Caco-2 (cell line): ENCODE measurements at regions not wholly inside any gene's neighbourhood (a gene's known extent, or its start where the extent isn't known, plus 50 kb on each side); places are given as distances from the start of the nearest gene placed in this dataset.

Experiments used
- BruUV-seq: library from RNA; stranded (reverse); fragments of 400-500 nt; replicated peaks from 2 replicates; lab custom pipeline; 2021; lab: Mats Ljungman, UMichigan
- CTCF ChIA-PET: fragments of 300-600 bp; sonication (Branson Sonifier 250); formaldehyde crosslinking; loops from one replicate; lab custom pipeline; 2022; ENCODE audit warnings: antibody characterized with exemption; lab: Charles Lee
- POLR2A ChIA-PET: fragments of 300-600 bp; sonication (Branson Sonifier 250); formaldehyde crosslinking; loops from one replicate; lab custom pipeline; 2022; ENCODE audit warnings: antibody characterized with exemption; lab: Charles Lee
- DNase-seq, 2 experiments: peaks; one replicate each; pipeline versions ENCODE4 v3.0.0 to v3.0.0-alpha.2; 2020 to 2022
- H3K27me3 ChIP-seq: replicated peaks from 2 replicates; pipeline ENCODE4 v1.6.0; 2011; ENCODE audit warnings: low read length; ENCODE audit not compliant: control insufficient read depth, insufficient read depth
- H3K36me3 ChIP-seq: 2 replicates; pipeline ENCODE4 v1.5.1; 2011; ENCODE audit warnings: low read length; ENCODE audit not compliant: control insufficient read depth, insufficient read depth
- H3K4me1 ChIP-seq: fragments of 250-450 bp; sonication (Bioruptor Pico); 2 replicates; pipeline ENCODE4 v1.5.1; 2020; ENCODE audit warnings: mild to moderate bottlenecking
- H3K4me3 ChIP-seq: 2 replicates; pipeline ENCODE4 v1.5.1; 2011; ENCODE audit warnings: low read depth, mild to moderate bottlenecking, control low read depth, low read length
- H3K9me3 ChIP-seq: fragments of 250-450 bp; sonication (Bioruptor Pico); 2 replicates; pipeline ENCODE4 v1.5.1; 2020; ENCODE audit warnings: mild to moderate bottlenecking, moderate library complexity
- H3K27ac Mint-ChIP-seq: one replicate; pipeline ENCODE4 v1.8.0; 2022; ENCODE audit warnings: mixed read lengths; ENCODE audit not compliant: unreplicated experiment
- H3K27me3 Mint-ChIP-seq: one replicate; pipeline ENCODE4 v1.8.0; 2022; ENCODE audit warnings: mixed read lengths; ENCODE audit not compliant: insufficient read depth, unreplicated experiment
- H3K36me3 Mint-ChIP-seq: one replicate; pipeline ENCODE4 v1.8.0; 2022; ENCODE audit warnings: mild to moderate bottlenecking, mixed read lengths; ENCODE audit not compliant: insufficient read depth, unreplicated experiment
- H3K4me1 Mint-ChIP-seq: one replicate; pipeline ENCODE4 v1.8.0; 2022; ENCODE audit warnings: low read depth, mixed read lengths; ENCODE audit not compliant: unreplicated experiment
- H3K4me3 Mint-ChIP-seq: one replicate; pipeline ENCODE4 v1.8.0; 2022; ENCODE audit warnings: mild to moderate bottlenecking, moderate library complexity, mixed read lengths; ENCODE audit not compliant: unreplicated experiment
- H3K9me3 Mint-ChIP-seq: one replicate; pipeline ENCODE4 v1.8.0; 2022; ENCODE audit warnings: mixed read lengths; ENCODE audit not compliant: unreplicated experiment
- intact Hi-C: fragments of 100-400 bp; cut with micrococcal nuclease; formaldehyde crosslinking; loops from one replicate; pipeline ENCODE4 v1.10.0; 2022; ENCODE audit not compliant: unreplicated experiment
- TF ChIP-seq, protein P1 (sequence below), 2 experiments: fragments of 200-600 bp in 1 of 2; IDR thresholded peaks; 1 replicate in 1 of 2; 2 replicates in 1 of 2; pipeline versions ENCODE4 v1.5.1 to v1.8.0; 2011 to 2022; ENCODE audit warnings: antibody characterized with exemption in 1 of 2, control low read depth in 1 of 2, inconsistent platforms in 1 of 2, low read depth in 1 of 2, low read length in 1 of 2, mild to moderate bottlenecking in 1 of 2, moderate library complexity in 1 of 2; ENCODE audit not compliant: insufficient read depth in 1 of 2, severe bottlenecking in 1 of 2, unreplicated experiment in 1 of 2

DNA sequence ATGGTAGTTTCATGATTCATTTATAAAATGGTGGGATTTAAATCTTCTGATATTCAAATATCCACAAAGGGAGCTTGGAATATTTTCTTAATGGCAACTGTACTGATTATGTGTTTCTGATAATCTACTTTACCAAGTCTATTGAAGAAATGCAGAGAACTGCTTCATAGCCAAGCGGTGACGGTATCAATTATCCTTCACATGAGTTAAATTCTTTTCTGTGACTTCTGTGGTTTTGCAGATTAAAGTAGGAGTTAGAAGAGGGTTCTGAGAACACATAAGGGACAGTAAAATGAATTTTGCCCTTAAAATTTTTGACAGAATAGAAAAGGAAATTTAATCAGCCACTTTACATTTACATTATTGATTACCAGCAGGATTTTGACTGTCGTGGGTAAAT lies 563.2 kb downstream of the GBE1 start:
- H3K27me3 ChIP-seq, result no peaks in the 10 kb centered on the region
- Mint-ChIP-seq H3K27me3 (no peaks in the 10 kb centered on the region), H3K4me1 (no peaks in the 10 kb centered on the region), H3K36me3 (no peaks in the 10 kb centered on the region), H3K9me3 (no peaks in the 10 kb centered on the region), H3K4me3 (no peak overlapping the region), H3K27ac (no peak overlapping the region)
- H3K4me1 ChIP-seq, result no peaks in the 10 kb centered on the region
- no peaks in the 10 kb centered on the region for H3K36me3 ChIP-seq
- TF ChIP-seq, protein P1, sequence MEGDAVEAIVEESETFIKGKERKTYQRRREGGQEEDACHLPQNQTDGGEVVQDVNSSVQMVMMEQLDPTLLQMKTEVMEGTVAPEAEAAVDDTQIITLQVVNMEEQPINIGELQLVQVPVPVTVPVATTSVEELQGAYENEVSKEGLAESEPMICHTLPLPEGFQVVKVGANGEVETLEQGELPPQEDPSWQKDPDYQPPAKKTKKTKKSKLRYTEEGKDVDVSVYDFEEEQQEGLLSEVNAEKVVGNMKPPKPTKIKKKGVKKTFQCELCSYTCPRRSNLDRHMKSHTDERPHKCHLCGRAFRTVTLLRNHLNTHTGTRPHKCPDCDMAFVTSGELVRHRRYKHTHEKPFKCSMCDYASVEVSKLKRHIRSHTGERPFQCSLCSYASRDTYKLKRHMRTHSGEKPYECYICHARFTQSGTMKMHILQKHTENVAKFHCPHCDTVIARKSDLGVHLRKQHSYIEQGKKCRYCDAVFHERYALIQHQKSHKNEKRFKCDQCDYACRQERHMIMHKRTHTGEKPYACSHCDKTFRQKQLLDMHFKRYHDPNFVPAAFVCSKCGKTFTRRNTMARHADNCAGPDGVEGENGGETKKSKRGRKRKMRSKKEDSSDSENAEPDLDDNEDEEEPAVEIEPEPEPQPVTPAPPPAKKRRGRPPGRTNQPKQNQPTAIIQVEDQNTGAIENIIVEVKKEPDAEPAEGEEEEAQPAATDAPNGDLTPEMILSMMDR (IDR thresholded peaks at IDR 0.05; ENCODE audit: insufficient read depth in 1 of 2, low read depth in 1 of 2, low read length in 1 of 2, severe bottlenecking in 1 of 2, unreplicated experiment in 1 of 2), result no peak
- H3K9me3 ChIP-seq, result no peaks in the 10 kb centered on the region
- POLR2A ChIA-PET, result no interaction called here
- intact Hi-C loops, result no loop called here
- CTCF ChIA-PET, result interaction anchor here (1.3 kb wide), 1 partner anchor 192 kb away, joined by 3 read pairs; no protein-coding TSS in a partner anchor
- no TSS peak for BruUV-seq
- no peak for DNase-seq
- no peak overlapping the region for H3K4me3 ChIP-seq

DNA sequence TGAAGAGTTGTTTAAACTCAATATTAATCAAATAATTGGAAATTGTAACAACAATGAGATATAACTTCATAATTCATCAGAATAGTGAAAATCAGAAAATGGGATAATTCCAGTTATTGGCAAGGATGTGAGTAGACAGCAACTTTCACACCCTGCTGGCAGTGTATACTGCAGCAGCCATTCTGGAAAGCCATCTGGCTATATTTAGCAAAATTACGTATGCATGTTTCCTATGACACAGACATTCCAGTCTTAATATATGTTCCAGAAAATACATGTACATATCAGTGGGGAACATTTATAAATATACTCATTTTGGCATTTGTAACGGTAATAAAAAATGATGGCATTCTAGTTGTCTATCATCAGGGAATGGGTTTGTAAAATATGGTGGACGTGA lies 564.1 kb downstream of the GBE1 start:
- Mint-ChIP-seq H3K36me3 (no peaks in the 10 kb centered on the region), H3K4me1 (no peaks in the 10 kb centered on the region), H3K27ac (no peak overlapping the region), H3K4me3 (no peak overlapping the region), H3K9me3 (no peaks in the 10 kb centered on the region), H3K27me3 (no peaks in the 10 kb centered on the region)
- intact Hi-C loops, result no loop called here
- TF ChIP-seq, protein P1 (IDR thresholded peaks at IDR 0.05; ENCODE audit: insufficient read depth in 1 of 2, low read depth in 1 of 2, low read length in 1 of 2, severe bottlenecking in 1 of 2, unreplicated experiment in 1 of 2), result no peak
- no TSS peak for BruUV-seq
- Histone ChIP-seq H3K27me3 (no peaks in the 10 kb centered on the region), H3K4me1 (no peaks in the 10 kb centered on the region), H3K4me3 (no peak overlapping the region), H3K36me3 (no peaks in the 10 kb centered on the region), H3K9me3 (no peaks in the 10 kb centered on the region)
- DNase-seq, result no peak
- ChIA-PET CTCF (no interaction called here), POLR2A (no interaction called here)

DNA sequence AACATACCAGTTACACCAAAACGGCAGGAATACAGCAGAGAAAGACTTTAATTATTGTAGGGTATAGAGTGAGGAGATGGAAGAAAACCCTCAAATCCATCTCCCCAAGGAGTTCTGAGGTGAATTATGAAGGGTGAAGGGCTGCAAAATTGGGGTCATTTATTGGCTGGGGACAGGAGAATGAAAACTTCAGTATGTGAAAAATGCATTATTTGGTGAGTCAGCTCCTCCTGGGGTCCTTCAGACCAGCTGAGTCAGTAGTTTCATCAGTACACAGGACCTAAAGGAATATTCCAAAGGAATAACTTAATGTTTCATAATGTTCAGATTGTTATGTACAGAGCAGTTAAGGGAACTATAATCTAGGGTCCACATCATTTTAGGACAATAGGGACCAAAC lies 566.0 kb downstream of the GBE1 start:
- Histone ChIP-seq H3K9me3 (no peaks in the 10 kb centered on the region), H3K36me3 (no peaks in the 10 kb centered on the region), H3K27me3 (no peaks in the 10 kb centered on the region), H3K4me3 (no peak overlapping the region), H3K4me1 (no peaks in the 10 kb centered on the region)
- Mint-ChIP-seq H3K4me1 (no peaks in the 10 kb centered on the region), H3K27me3 (no peaks in the 10 kb centered on the region), H3K9me3 (no peaks in the 10 kb centered on the region), H3K4me3 (no peak overlapping the region), H3K27ac (no peak overlapping the region), H3K36me3 (no peaks in the 10 kb centered on the region)
- no TSS peak for BruUV-seq
- intact Hi-C loops, result no loop called here
- DNase-seq, result no peak
- ChIA-PET CTCF (no interaction called here), POLR2A (no interaction called here)
- TF ChIP-seq, protein P1 (IDR thresholded peaks at IDR 0.05; ENCODE audit: insufficient read depth in 1 of 2, low read depth in 1 of 2, low read length in 1 of 2, severe bottlenecking in 1 of 2, unreplicated experiment in 1 of 2), result no peak
